Thyroid gland (tissue), 4 donors: ENCODE measurements at regions not wholly inside any gene's neighbourhood (a gene's known extent, or its start where the extent isn't known, plus 50 kb on each side); places are given as distances from the start of the nearest gene placed in this dataset.

Source experiments
- DNase-seq, 2 donors: peaks; one replicate each; pipeline ENCODE4 v3.0.0-alpha.2; 2019
- H3K27ac ChIP-seq, 3 donors: fragments of 200-600 bp; sonication (generic); 1 replicate in 2 of 3; 2 replicates in 1 of 3; pipeline ENCODE4 v1.5.1; 2016 to 2019; ENCODE audit warnings: mild to moderate bottlenecking in 1 of 3, moderate library complexity in 1 of 3
- H3K27me3 ChIP-seq: fragments of 200-600 bp; sonication (generic); one replicate; pipeline ENCODE4 v1.5.1; 2019
- H3K36me3 ChIP-seq, 2 donors: fragments of 200-600 bp; sonication (generic); one replicate each; pipeline ENCODE4 v1.5.1; 2016 to 2019
- H3K4me1 ChIP-seq, 2 donors: fragments of 200-600 bp; sonication (generic); one replicate each; pipeline ENCODE4 v1.5.1; 2017 to 2019
- H3K4me3 ChIP-seq, 3 donors: fragments of 200-600 bp; sonication (generic); replicated peaks in 1 of 3; 1 replicate in 2 of 3; 2 replicates in 1 of 3; pipeline ENCODE4 v1.5.1; 2016; ENCODE audit warnings: mild to moderate bottlenecking in 1 of 3
- H3K9me3 ChIP-seq: fragments of 200-600 bp; sonication (generic); one replicate; pipeline ENCODE4 v1.5.1; 2017
- CTCF ChIP-seq, 6 experiments: fragments of 200-600 bp in 3 of 6; fragments of 450-650 bp in 3 of 6; sonication (generic) in 3 of 6; IDR thresholded peaks; one replicate each; pipeline ENCODE4 v1.5.1; 2016 to 2019; ENCODE audit warnings: antibody characterized with exemption in 6 of 6, mild to moderate bottlenecking in 2 of 6, inconsistent platforms in 1 of 6, moderate library complexity in 1 of 6
- POLR2A ChIP-seq, 2 donors: fragments of 450-650 bp; IDR thresholded peaks; one replicate each; pipeline ENCODE4 v1.6.1; 2017; ENCODE audit warnings: antibody characterized with exemption in 2 of 2, mild to moderate bottlenecking in 2 of 2, moderate library complexity in 1 of 2
- WGBS, 2 donors: methylation state at CpG; one replicate each; pipeline ENCODE4 v1.1.5; 2017; 5-methylcytosine and 5-hydroxymethylcytosine counted together
- intact Hi-C: fragments of 100-400 bp; cut with DNase I; formaldehyde crosslinking; loops from one replicate; pipeline ENCODE4 v1.15.1; 2023

- H3K27me3 ChIP-seq, result no peaks in the 10 kb centered on the region
- intact Hi-C loops, result loop anchor here (10.0 kb wide), 1 partner anchor 105 kb away; no protein-coding TSS in a partner anchor
- no peaks in the 10 kb centered on the region for H3K36me3 ChIP-seq
- DNase-seq, result no peak
- TF ChIP-seq POLR2A (IDR thresholded peaks at IDR 0.05) (no peak), CTCF (IDR thresholded peaks at IDR 0.05) (no peak)
- H3K27ac ChIP-seq, result no peak overlapping the region
- WGBS, 2 donors, result 87 to 89% methylated on average over 11 of the region's 11 CpGs
- no peaks in the 10 kb centered on the region for H3K9me3 ChIP-seq
- H3K4me1 ChIP-seq, result peaks cover 33 to 36% of the 10 kb centered on the region in 2 donors
- no peak overlapping the region for H3K4me3 ChIP-seq
Observed at GRCh38 chr6:43969158-43969981, 157.9 kb downstream of the MRPL14 start.

- Histone ChIP-seq H3K9me3 (no peaks in the 10 kb centered on the region), H3K4me3 (no peak overlapping the region), H3K4me1 (peaks cover 29 to 32% of the 10 kb centered on the region in 2 donors), H3K27me3 (no peaks in the 10 kb centered on the region), H3K27ac (no peak overlapping the region), H3K36me3 (no peaks in the 10 kb centered on the region)
- WGBS, 2 donors, result 90 to 94% methylated on average over 10 to 12 of the region's 12 CpGs
- intact Hi-C loops, result loop anchor here (10.0 kb wide), 1 partner anchor 106 kb away; no protein-coding TSS in a partner anchor
- DNase-seq, result no peak
- TF ChIP-seq POLR2A (IDR thresholded peaks at IDR 0.05), result no peak
- no peak for TF ChIP-seq CTCF (IDR thresholded peaks at IDR 0.05)
Observed at GRCh38 chr6:43968110-43968965, 158.9 kb downstream of the MRPL14 start.

GRCh38 chr6:43967719-43968091 lies 159.5 kb downstream of the MRPL14 start:
- no peak overlapping the region for H3K4me3 ChIP-seq
- intact Hi-C loops, result loop anchor here (10.0 kb wide), 1 partner anchor 107 kb away; no protein-coding TSS in a partner anchor
- 85 to 98% methylated on average over 3 of the region's 3 CpGs for WGBS, 2 donors
- TF ChIP-seq CTCF (IDR thresholded peaks at IDR 0.05), result no peak
- no peak for TF ChIP-seq POLR2A (IDR thresholded peaks at IDR 0.05)
- H3K27ac ChIP-seq, result no peak overlapping the region
- no peaks in the 10 kb centered on the region for H3K36me3 ChIP-seq
- no peak for DNase-seq
- H3K4me1 ChIP-seq, result peaks cover 22 to 26% of the 10 kb centered on the region in 2 donors
- no peaks in the 10 kb centered on the region for H3K27me3 ChIP-seq
- no peaks in the 10 kb centered on the region for H3K9me3 ChIP-seq

DNA sequence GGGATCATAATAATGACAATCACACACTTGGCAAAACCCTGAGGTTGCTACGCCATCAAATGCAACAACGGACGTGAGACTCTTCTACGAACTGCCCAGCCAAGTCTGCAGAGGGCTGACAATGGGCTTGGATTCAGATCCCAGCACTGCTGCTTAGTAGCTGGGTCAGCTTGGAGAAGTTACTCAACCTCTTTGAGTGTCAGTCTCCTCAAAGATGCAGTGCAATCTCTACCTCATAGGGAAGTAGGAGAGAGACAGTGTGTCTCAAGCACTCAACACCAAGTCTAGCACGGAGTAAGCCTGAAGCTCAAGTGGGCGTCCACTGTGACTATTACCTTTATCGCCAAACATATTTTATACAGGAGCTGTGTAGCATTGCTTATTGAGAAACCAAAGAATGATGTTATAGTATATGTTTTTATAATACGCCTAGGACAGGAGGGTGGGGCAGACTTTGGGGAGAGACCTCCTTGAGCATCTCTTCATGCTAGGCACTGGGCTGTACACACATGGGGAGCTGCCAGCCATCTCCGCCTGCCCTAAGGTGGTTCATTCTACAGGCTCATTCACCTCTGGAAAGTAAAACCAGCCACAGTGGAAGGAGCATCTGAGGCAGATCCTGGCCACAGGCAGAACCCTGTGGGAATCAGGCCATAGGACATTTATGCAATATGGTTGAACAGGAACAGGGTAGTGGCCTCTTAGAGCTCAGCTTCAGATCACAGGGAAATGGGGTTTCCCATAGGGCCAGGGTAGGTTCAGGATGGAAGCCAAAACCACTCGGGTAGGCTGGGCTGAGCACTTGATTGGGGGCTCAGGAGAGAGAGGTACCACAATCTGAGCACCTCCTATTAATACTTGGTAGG lies 160.2 kb downstream of the MRPL14 start:
- WGBS, 2 donors, result 81 to 87% methylated on average over 10 of the region's 10 CpGs
- intact Hi-C loops, result loop anchor here (10.0 kb wide), 1 partner anchor 108 kb away; no protein-coding TSS in a partner anchor
- Histone ChIP-seq H3K4me3 (no peak overlapping the region), H3K9me3 (no peaks in the 10 kb centered on the region), H3K27me3 (no peaks in the 10 kb centered on the region), H3K36me3 (no peaks in the 10 kb centered on the region), H3K4me1 (peaks cover 16 to 19% of the 10 kb centered on the region in 2 donors), H3K27ac (no peak overlapping the region)
- TF ChIP-seq CTCF (IDR thresholded peaks at IDR 0.05) (no peak), POLR2A (IDR thresholded peaks at IDR 0.05) (no peak)
- DNase-seq, result no peak
